ENCODE measurements at regions not wholly inside any gene's neighbourhood (a gene's known extent, or its start where the extent isn't known, plus 50 kb on each side); places are given as distances from the start of the nearest gene placed in this dataset.
A peak's percentile ranks its signal among the peaks of the same experiment; 100 is the strongest.

- in situ Hi-C loops (cut with HindIII; ENCODE audit: low pct_ligation_motif_present, low pct_unique_long_range_greater_than_20kb, low sequenced_read_pairs): no loop called here
- no peak for DNase-seq
Measured at GRCh38 chr4:89665662-89666061, 171.3 kb downstream of the SNCA start.

GRCh38 chr4:89664521-89664920 lies 172.4 kb downstream of the SNCA start:
- no peak for DNase-seq
- in situ Hi-C loops (cut with HindIII; ENCODE audit: low pct_ligation_motif_present, low pct_unique_long_range_greater_than_20kb, low sequenced_read_pairs): no loop called here

GRCh38 chr4:89661173-89661899 lies 175.6 kb downstream of the SNCA start:
- peak; percentile 81 for DNase-seq
- in situ Hi-C loops (cut with HindIII; ENCODE audit: low pct_ligation_motif_present, low pct_unique_long_range_greater_than_20kb, low sequenced_read_pairs): no loop called here

- no peak for DNase-seq
- in situ Hi-C loops (cut with HindIII; ENCODE audit: low pct_ligation_motif_present, low pct_unique_long_range_greater_than_20kb, low sequenced_read_pairs): no loop called here
Measured at GRCh38 chr4:89660444-89661172, 176.4 kb downstream of the SNCA start.

GRCh38 chr4:89658701-89659024 lies 178.3 kb downstream of the SNCA start:
- in situ Hi-C loops (cut with HindIII; ENCODE audit: low pct_ligation_motif_present, low pct_unique_long_range_greater_than_20kb, low sequenced_read_pairs): no loop called here
- DNase-seq: no peak

- in situ Hi-C loops (cut with HindIII; ENCODE audit: low pct_ligation_motif_present, low pct_unique_long_range_greater_than_20kb, low sequenced_read_pairs): no loop called here
Measured at GRCh38 chr4:89657931-89658700, 178.8 kb downstream of the SNCA start.

GRCh38 chr4:89653012-89653411 lies 183.9 kb downstream of the SNCA start:
- in situ Hi-C loops (cut with HindIII; ENCODE audit: low pct_ligation_motif_present, low pct_unique_long_range_greater_than_20kb, low sequenced_read_pairs): no loop called here
- no peak for DNase-seq

More at GRCh38 chr4:89657931-89658700, 178.8 kb downstream of the SNCA start:
- peak; percentile 45 for DNase-seq

- no peak for DNase-seq
- in situ Hi-C loops (cut with HindIII; ENCODE audit: low pct_ligation_motif_present, low pct_unique_long_range_greater_than_20kb, low sequenced_read_pairs): no loop called here
Measured at GRCh38 chr4:89645482-89645881, 191.5 kb downstream of the SNCA start.

GRCh38 chr4:89641367-89641687 lies 195.6 kb downstream of the SNCA start:
- DNase-seq: no peak
- in situ Hi-C loops (cut with HindIII; ENCODE audit: low pct_ligation_motif_present, low pct_unique_long_range_greater_than_20kb, low sequenced_read_pairs): no loop called here

- in situ Hi-C loops (cut with HindIII; ENCODE audit: low pct_ligation_motif_present, low pct_unique_long_range_greater_than_20kb, low sequenced_read_pairs): no loop called here
- peak; percentile 81 for DNase-seq
Measured at GRCh38 chr4:89640620-89641366, 196.2 kb downstream of the SNCA start.

GRCh38 chr4:89639395-89639794 lies 197.6 kb downstream of the SNCA start:
- DNase-seq: no peak
- in situ Hi-C loops (cut with HindIII; ENCODE audit: low pct_ligation_motif_present, low pct_unique_long_range_greater_than_20kb, low sequenced_read_pairs): no loop called here

GRCh38 chr4:89625599-89626293 lies 211.2 kb downstream of the SNCA start:
- in situ Hi-C loops (cut with HindIII; ENCODE audit: low pct_ligation_motif_present, low pct_unique_long_range_greater_than_20kb, low sequenced_read_pairs): no loop called here
- DNase-seq: no peak

- DNase-seq: no peak
- in situ Hi-C loops (cut with HindIII; ENCODE audit: low pct_ligation_motif_present, low pct_unique_long_range_greater_than_20kb, low sequenced_read_pairs): no loop called here
Measured at GRCh38 chr4:89619206-89619962, 217.6 kb downstream of the SNCA start.

GRCh38 chr4:89618151-89618550 lies 218.8 kb downstream of the SNCA start:
- in situ Hi-C loops (cut with HindIII; ENCODE audit: low pct_ligation_motif_present, low pct_unique_long_range_greater_than_20kb, low sequenced_read_pairs): no loop called here
- no peak for DNase-seq

- DNase-seq: peak; percentile 64
- in situ Hi-C loops (cut with HindIII; ENCODE audit: low pct_ligation_motif_present, low pct_unique_long_range_greater_than_20kb, low sequenced_read_pairs): no loop called here
Measured at GRCh38 chr4:89617317-89617716, 219.6 kb downstream of the SNCA start.

GRCh38 chr4:89616382-89616781 lies 220.6 kb downstream of the SNCA start:
- DNase-seq: no peak
- in situ Hi-C loops (cut with HindIII; ENCODE audit: low pct_ligation_motif_present, low pct_unique_long_range_greater_than_20kb, low sequenced_read_pairs): no loop called here

- peak; percentile 9 for DNase-seq
- in situ Hi-C loops (cut with HindIII; ENCODE audit: low pct_ligation_motif_present, low pct_unique_long_range_greater_than_20kb, low sequenced_read_pairs): no loop called here
Measured at GRCh38 chr4:89615051-89615450, 221.9 kb downstream of the SNCA start.

GRCh38 chr4:89614155-89614554 lies 222.8 kb downstream of the SNCA start:
- in situ Hi-C loops (cut with HindIII; ENCODE audit: low pct_ligation_motif_present, low pct_unique_long_range_greater_than_20kb, low sequenced_read_pairs): no loop called here
- DNase-seq: no peak
